GM18858 (cell line): ENCODE measurements at regions not wholly inside any gene's neighbourhood (a gene's known extent, or its start where the extent isn't known, plus 50 kb on each side); places are given as distances from the start of the nearest gene placed in this dataset.

ENCODE experiments used
- ATAC-seq: cut with Tn5 transposase; IDR thresholded peaks from one replicate; pipeline ENCODE4 v1.9.1; 2021; ENCODE audit not compliant: unreplicated experiment

GRCh38 chr9:106727969-106728368 is 135.0 kb upstream of the ZNF462 start:
- ATAC-seq, result no peak

DNA sequence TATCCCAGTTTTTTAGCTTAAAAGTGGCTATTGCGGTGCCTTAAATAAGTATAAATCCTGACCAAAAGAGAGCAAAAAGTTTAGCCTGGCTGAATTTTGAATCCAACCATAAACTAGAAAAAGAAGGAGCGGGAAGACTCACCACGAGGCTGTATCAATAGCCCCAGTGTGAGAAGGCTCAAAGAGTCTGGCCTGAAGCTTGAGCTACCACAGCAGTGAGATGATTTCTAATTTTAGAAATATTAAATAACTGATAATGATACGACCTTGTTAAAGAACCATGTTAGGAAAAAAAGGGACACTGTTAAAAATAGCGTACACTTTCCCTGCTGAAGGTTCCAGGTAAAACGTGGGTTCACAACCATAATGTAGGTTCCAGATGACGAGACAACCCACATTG is 134.1 kb upstream of the ZNF462 start:
- ATAC-seq, result no peak

- ATAC-seq, result no peak
Measured at GRCh38 chr9:106731910-106732309, 131.1 kb upstream of the ZNF462 start.

DNA sequence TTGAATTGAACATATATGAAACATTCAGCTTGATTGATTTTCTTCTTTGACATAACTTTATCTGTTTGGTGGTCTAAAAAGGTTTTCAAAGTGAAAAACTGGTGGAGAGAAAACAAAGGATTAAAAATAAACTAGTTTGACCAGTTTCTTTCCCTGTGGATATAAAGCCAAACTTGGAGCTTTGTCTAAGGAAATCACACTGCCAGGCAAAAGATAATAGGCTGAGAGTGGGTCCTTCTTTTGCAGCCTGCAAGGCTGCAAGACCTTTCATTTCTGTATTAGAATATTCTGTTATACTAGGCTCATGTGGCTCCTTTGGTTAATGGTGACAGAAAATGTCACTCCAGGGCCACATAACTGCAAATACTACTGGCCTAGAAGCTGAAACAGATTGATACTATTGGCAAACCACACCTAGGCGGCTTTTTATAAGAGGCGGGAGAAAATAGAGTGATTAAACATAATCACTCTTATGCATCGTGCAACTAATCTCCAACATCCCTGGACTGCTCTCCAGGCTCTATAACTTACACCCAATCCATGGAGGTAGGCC is 129.1 kb upstream of the ZNF462 start:
- ATAC-seq, result no peak

DNA sequence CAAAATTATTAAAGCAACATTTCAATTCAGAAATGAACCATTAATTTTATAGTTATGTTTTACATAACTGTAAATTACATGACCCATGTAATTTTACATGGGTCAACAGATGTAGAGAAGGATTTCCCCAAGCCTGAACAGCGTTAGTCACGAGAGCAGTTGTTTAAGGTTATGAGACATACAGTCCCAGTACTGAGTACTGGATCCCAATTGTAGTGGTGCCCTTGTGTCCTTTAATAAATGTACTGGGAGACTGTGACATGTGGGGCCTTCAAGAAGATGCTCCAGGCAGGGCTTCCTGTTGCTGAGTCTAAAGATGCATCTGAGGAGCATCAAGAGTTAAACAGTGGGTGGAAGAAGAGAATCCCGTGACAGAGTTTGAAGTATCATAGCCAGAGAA is 125.5 kb upstream of the ZNF462 start:
- ATAC-seq, result no peak

DNA sequence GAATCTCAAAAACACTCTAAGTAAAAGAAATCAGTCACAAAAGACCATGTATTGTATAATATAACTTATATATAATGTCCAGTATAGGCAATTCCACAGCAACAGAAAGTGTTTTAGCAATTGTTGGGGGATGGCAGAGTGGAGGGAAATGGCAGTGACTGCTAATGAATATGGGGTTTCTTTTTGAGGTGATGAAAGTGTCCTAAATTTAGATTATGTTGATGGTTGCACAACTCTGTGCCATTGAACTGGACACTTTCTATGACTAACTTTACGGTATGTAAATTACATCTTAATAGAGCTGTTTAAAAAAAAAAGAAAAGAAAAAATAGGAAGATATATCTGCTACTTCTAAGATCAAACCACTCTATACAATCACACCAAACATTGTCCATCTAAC is 124.9 kb upstream of the ZNF462 start:
- ATAC-seq, result no peak

GRCh38 chr9:106745457-106745856 is 117.5 kb upstream of the ZNF462 start:
- no peak for ATAC-seq

- ATAC-seq, result no peak
Measured at GRCh38 chr9:106745876-106746275, 117.1 kb upstream of the ZNF462 start.

DNA sequence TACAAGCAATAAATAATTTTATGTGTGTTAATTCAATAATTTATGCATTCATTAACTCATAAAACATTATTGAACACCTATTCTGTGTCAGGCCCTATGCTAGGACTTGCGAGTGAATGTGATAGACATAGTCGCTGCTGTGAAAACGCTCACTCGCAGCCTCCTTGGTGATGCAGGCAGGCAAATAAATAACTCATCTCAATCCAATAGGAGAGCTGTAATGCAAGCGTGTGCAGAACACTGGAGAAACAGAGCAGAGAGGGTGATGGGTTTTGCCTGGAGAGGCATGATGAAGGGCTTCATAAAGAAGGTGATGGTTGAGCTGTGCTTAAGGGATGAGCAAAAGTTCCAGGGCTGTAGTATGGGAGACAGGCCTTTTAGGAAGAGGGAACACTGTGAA is 111.3 kb upstream of the ZNF462 start:
- no peak for ATAC-seq

DNA sequence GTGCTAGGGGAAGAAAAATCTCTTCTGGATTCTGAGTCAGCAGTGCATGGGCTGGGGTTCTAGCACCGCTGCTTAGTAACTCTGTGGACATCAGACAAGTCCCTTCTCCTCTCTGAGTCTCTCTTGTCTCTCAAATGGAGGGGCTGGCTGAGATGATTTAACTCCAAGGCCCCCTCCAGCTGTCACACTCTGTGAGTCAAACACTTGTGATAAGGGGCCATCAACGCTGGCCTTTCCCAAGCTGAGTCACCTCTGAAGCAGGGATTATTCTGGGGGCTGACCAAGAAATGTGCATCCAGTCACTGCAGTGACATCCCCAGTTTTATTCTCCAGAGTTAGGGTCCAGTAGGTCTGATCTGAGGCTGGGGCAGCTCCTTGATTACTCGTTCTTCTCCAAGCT is 110.4 kb upstream of the ZNF462 start:
- no peak for ATAC-seq

GRCh38 chr9:106753155-106753671 is 109.8 kb upstream of the ZNF462 start:
- ATAC-seq, result peak; percentile 92

GRCh38 chr9:106755736-106756135 is 107.2 kb upstream of the ZNF462 start:
- no peak for ATAC-seq

DNA sequence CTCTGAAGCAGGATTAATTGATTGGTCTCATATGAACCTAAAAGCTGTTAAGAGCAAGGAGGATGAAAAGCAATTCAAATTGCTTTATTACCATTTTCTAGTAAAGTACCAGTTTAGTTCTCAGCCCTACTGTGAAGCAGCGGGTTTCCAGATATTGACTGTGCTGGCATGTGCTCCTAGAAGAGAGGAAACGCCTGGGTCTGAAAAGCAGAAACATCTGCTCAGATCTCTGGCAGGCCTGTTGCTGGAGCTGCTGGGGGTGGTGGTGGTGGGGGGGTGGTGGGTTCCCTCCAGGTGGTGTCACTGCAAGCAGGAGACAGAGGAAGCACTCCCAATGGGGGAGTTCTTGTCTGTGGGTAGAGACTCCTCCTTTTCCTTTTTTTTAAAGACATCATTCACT is 105.5 kb upstream of the ZNF462 start:
- no peak for ATAC-seq

DNA sequence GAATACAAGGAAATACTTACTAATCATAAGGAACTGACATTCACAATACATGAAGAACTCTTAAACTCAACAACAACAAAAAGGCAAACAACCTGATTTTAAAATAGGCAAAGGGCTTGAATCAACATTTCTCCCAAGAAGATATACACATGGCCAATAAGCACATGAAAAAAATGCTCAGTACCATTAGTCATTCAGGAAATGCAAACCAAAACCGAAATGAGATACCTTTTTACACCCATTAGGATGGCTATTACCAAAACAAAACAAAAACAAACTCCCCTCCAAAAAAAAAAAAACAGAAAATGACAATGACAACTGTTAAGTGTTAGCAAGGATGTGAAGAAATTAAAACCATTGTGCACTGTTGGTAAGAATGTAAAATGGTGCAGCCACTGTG is 104.1 kb upstream of the ZNF462 start:
- ATAC-seq, result peak; percentile 97

DNA sequence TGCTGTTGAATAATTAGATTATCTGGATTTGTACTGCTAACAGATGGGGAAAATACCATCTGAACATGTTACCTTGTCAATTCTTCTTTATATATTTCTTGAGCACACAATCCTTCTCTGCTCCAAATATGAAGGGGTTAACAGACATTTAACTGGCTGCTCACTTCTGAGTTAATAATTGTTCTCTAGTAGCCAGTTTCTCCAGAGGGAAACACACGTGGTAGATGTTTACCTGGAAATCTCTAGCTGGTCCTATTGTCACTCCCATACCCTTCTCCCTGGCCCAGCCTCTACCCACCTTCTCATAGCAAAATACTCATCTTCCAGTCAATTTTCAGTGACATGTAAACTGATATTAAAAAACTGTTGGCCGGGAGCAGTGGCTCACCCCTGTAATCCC is 101.5 kb upstream of the ZNF462 start:
- no peak for ATAC-seq

DNA sequence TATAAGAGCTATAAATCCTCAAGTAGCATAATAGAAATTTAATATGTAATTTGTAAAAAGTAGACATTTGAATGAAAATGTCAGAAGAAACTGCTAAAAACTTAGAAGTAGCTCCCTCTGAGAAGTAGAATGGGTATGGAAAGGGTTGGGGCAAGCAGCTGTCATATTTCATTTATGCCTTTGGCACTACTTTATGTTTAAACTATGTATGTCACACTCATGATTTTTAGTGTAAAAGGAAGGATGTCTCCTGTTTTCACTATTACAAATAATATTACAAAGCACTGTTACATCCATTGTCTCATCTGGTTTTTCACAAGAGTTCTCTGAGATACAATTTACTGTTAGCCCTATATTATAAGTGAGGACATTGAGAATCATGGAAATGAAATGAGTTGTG is 96.3 kb upstream of the ZNF462 start:
- ATAC-seq, result no peak

DNA sequence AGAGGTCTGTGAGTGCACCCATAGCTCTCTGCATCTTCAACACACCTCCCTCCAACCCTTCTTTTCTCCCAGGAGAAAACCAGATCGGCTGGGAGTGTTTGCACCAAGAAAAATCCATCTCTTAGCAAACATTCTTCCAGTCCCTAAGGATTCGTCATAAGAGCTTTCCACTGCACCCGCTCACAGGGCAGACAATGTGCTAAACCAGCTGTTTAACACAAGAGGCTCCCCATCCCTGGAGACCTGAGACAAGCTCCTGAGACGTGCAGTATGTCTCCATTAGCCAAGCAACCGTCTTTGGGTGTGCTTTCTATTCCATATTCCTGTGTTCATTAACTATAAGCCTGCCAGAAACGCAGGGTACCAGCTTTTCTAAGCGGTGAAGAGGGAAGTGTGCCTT is 93.6 kb upstream of the ZNF462 start:
- ATAC-seq, result no peak

- ATAC-seq, result no peak
Measured at GRCh38 chr9:106771608-106772007, 91.4 kb upstream of the ZNF462 start.

DNA sequence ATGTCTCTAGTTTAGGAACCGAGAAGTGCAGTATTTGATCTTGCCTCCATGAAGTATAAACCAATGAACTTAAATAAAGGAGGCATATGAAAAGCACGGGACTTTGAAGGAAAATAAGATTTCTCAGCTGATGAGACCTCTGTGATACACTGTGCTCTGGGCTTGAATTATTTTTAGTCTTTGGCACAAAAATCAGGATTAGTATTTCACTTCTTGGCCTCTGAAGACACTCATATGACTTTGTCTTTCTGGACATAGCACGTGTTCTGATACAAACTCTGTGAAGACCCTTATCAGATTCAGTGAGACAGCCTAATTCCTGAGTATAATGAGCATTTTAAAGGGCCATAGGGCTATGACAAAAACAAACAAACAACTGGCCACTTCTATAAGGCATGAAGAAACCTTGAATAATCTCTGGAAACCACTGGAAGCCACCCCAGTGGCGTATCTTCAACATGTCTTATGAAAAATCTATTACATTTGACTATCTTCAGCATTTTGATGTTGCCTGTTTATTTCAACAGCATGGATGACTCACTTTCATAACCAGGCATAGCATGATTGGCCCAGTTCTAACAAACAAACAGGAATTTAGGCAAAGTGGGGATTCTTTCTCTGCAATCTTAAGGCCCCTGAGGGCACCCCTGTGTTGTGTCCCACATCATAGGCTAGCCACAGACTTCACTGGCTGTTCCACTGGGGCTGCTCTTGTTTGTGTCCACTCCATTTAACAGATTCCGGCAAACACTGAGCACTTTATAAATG is 90.3 kb upstream of the ZNF462 start:
- ATAC-seq, result no peak

- no peak for ATAC-seq
Measured at GRCh38 chr9:106773750-106774149, 89.2 kb upstream of the ZNF462 start.

DNA sequence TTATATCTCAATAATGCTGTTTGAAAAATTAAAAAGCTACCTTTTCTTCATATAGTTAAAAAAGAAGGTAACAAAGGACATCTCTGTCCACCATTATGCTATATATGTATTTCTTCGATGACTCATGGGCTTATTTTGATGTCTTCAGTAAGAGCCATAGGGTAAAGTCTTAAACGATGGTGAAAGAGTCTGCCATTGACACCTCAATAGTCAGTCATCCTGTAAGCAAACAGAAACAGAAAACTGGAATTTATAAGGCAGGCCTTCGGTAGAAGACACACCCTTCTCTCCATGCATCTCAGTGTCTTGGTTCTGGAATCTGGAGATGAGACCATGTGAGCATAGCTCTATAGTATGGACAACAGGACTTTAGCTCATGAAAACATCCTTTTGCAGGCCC is 87.0 kb upstream of the ZNF462 start:
- no peak for ATAC-seq

DNA sequence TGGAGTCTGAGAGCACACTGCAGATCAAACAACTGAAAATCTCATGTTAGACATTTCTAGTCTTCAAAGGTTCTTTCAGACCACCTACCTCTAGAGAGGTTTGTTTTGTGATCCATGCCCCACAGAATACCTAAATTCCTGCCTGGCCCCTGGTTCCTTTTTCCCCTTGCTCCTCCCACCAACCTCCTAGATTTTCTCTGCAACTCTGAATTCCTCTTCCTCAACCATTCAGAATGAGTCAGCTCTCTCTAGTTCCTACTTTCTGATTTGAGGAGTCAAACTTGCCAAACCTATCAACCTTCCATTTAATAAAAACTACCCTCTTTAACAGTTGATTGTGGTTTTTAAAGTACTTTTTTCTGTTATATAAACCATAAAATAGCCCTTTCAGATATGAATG is 83.2 kb upstream of the ZNF462 start:
- ATAC-seq, result no peak

DNA sequence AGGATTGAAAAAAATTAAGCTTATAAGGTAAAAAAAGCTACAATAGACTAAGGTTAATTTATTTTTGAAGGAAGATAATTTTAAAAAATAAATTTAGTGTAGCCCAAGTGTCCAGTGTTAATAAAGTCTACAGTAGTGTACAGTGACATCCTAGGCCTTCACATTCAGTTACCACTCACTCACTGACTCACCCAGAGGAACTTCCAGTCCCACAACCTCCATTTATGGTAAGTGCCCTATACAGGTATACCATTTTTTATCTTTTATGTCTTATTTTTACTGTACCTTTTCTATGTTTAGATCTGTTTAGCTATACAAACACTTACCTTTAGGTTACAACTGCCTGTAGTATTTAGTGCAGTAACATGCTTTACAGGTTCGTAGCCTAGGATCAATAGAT is 79.8 kb upstream of the ZNF462 start:
- no peak for ATAC-seq
